HEK293T (cell line): ENCODE measurements at regions not wholly inside any gene's neighbourhood (a gene's known extent, or its start where the extent isn't known, plus 50 kb on each side); places are given as distances from the start of the nearest gene placed in this dataset.

Experiments
- BHLHE40 ChIP-seq: fragments of 450-650 bp; IDR thresholded peaks from 2 replicates; pipeline ENCODE4 v1.6.1; 2016; ENCODE audit warnings: mild to moderate bottlenecking, moderate library complexity, borderline replicate concordance
- ELF4 ChIP-seq: fragments of 450-650 bp; IDR thresholded peaks from 2 replicates; pipeline ENCODE4 v1.6.1; 2017; ENCODE audit warnings: antibody characterized with exemption
- FOXA1 ChIP-seq: fragments of 450-650 bp; IDR thresholded peaks from 2 replicates; pipeline ENCODE4 v1.6.1; 2016; ENCODE audit warnings: mild to moderate bottlenecking
- FOXK2 ChIP-seq: fragments of 450-650 bp; IDR thresholded peaks from 2 replicates; pipeline ENCODE4 v1.6.1; 2016; ENCODE audit warnings: mild to moderate bottlenecking
- FOXM1 ChIP-seq: fragments of 450-650 bp; IDR thresholded peaks from 2 replicates; pipeline ENCODE4 v1.6.1; 2017; ENCODE audit warnings: mild to moderate bottlenecking, borderline replicate concordance
- NFRKB ChIP-seq: fragments of 450-650 bp; IDR thresholded peaks from 2 replicates; pipeline ENCODE4 v1.6.1; 2016; ENCODE audit warnings: mild to moderate bottlenecking, moderate library complexity
- PKNOX1 ChIP-seq: fragments of 450-650 bp; IDR thresholded peaks from 2 replicates; pipeline ENCODE4 v1.6.1; 2016
- SP1 ChIP-seq: fragments of 450-650 bp; IDR thresholded peaks from 2 replicates; pipeline ENCODE4 v1.6.1; 2017
- SUZ12 ChIP-seq: fragments of 450-650 bp; IDR thresholded peaks from 2 replicates; pipeline ENCODE4 v1.6.1; 2016; ENCODE audit warnings: mild to moderate bottlenecking
- TARDBP ChIP-seq: fragments of 450-650 bp; IDR thresholded peaks from 2 replicates; pipeline ENCODE4 v1.6.1; 2016
- ZNF384 ChIP-seq: fragments of 450-650 bp; IDR thresholded peaks from 2 replicates; pipeline ENCODE4 v1.6.1; 2016

- TF ChIP-seq FOXA1 (no peak), SP1 (no peak), SUZ12 (no peak), TARDBP (no peak), FOXK2 (no peak), BHLHE40 (no peak), FOXM1 (no peak), ZNF384 (no peak), NFRKB (no peak), ELF4 (no peak), PKNOX1 (no peak)
Observed at GRCh38 chr20:19022118-19022575, 190.3 kb upstream of the SLC24A3 start.
